PC-9 (cell line): ENCODE measurements at regions not wholly inside any gene's neighbourhood (a gene's known extent, or its start where the extent isn't known, plus 50 kb on each side); places are given as distances from the start of the nearest gene placed in this dataset.

Source experiments
- EZH2 ChIP-seq: fragments of 200-600 bp; sonication (generic); IDR thresholded peaks from 2 replicates; pipeline ENCODE4 v1.8.0; 2017; ENCODE audit warnings: antibody characterized with exemption, low read depth
- TF ChIP-seq, protein P1 (sequence below): fragments of 200-600 bp; sonication (generic); conservative IDR thresholded peaks from 2 replicates; pipeline ENCODE4 v1.6.1; 2017; ENCODE audit warnings: mixed run types, antibody characterized with exemption, mild to moderate bottlenecking, moderate library complexity

DNA sequence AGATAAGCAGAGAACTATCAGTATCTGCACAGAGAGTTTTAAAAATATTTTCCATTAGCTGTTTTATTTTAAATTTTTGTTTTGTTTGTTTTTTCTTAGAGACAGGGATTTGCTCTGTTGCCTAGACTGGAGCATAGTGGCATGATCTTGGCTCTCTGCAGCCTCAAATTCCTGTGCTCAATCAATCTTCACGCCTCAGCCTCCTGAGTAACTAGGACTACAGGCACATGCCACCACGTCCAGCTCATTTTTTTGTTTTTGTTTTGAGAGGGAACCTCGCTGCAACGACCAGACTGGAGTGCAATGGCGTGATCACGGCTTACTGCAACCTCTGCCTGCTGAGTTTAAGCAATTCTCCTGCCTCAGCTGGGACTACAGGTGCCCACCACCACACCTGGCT lies 138.2 kb upstream of the LPAR1 start:
- TF ChIP-seq, protein P1, sequence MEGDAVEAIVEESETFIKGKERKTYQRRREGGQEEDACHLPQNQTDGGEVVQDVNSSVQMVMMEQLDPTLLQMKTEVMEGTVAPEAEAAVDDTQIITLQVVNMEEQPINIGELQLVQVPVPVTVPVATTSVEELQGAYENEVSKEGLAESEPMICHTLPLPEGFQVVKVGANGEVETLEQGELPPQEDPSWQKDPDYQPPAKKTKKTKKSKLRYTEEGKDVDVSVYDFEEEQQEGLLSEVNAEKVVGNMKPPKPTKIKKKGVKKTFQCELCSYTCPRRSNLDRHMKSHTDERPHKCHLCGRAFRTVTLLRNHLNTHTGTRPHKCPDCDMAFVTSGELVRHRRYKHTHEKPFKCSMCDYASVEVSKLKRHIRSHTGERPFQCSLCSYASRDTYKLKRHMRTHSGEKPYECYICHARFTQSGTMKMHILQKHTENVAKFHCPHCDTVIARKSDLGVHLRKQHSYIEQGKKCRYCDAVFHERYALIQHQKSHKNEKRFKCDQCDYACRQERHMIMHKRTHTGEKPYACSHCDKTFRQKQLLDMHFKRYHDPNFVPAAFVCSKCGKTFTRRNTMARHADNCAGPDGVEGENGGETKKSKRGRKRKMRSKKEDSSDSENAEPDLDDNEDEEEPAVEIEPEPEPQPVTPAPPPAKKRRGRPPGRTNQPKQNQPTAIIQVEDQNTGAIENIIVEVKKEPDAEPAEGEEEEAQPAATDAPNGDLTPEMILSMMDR, result no peak
- no peak for TF ChIP-seq EZH2
